Adrenal gland (tissue), 5 donors: ENCODE measurements at regions not wholly inside any gene's neighbourhood (a gene's known extent, or its start where the extent isn't known, plus 50 kb on each side); places are given as distances from the start of the nearest gene placed in this dataset.

ENCODE experiments used
- CTCF ChIP-seq, 6 experiments: fragments of 450-650 bp in 4 of 6; fragments of 200-600 bp in 2 of 6; sonication (generic) in 1 of 6; IDR thresholded peaks; 1 replicate in 5 of 6; 2 replicates in 1 of 6; pipeline versions ENCODE4 v1.5.1 to v1.8.0; 2016 to 2021; ENCODE audit warnings: antibody characterized with exemption in 6 of 6, mild to moderate bottlenecking in 2 of 6, moderate library complexity in 1 of 6
- POLR2A ChIP-seq, 2 donors: fragments of 450-650 bp; IDR thresholded peaks; one replicate each; pipeline ENCODE4 v1.6.1; 2017; ENCODE audit warnings: antibody characterized with exemption in 2 of 2, mild to moderate bottlenecking in 2 of 2, moderate library complexity in 1 of 2
- donor health status: DM: no; HTN: no; CAD: no.

- TF ChIP-seq CTCF (IDR thresholded peaks at IDR 0.05) (no peak), POLR2A (IDR thresholded peaks at IDR 0.05) (no peak)
Observed at GRCh38 chr13:99686944-99687411, 185.7 kb downstream of the TM9SF2 start.
